ENCODE measurements at regions not wholly inside any gene's neighbourhood (a gene's known extent, or its start where the extent isn't known, plus 50 kb on each side); places are given as distances from the start of the nearest gene placed in this dataset.
"Not testable (repeated sequence)": the region's sequence is repeated elsewhere in the genome, so short reads cannot be mapped to it uniquely, and the experiment has no call there.

DNA sequence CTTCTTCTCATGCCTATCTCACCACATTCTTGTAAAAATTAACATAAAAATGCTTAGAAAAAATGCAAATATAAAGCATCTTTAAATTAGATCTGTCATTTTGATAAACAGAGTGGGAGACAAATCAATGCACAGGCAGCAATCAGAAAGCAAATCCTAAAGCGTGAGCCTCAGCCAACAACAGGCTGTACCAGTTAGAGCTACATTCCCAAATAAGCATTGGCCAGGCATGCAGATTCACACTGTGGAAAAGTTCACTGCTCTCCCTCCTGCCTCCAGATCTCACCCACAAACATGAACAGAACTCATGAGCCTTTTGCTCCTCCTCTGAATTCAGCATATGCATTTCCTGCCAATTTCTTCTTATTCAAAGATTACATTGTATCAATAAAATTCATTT lies 115.2 kb upstream of the FAT3 start:
- no peak for FAIRE-seq

DNA sequence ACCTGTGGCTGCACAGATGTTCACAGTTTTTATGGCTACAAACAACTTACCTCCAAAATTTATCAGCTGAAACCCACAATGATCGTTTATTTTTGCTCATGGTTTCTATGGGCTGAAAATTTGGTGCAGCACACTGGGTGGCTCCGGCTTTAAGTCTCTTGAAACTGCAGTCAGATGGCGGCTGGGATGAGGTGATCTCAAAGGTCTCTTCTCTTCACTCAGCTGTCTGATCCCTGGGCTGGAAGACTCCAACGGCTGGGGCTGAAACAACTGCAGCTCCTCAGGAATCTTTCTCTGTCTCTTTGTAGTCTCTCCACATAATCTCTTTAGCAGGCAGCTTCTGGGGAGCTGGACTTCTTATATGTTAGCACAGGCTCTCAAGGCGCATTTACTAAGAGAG lies 117.3 kb upstream of the FAT3 start:
- no peak for FAIRE-seq

DNA sequence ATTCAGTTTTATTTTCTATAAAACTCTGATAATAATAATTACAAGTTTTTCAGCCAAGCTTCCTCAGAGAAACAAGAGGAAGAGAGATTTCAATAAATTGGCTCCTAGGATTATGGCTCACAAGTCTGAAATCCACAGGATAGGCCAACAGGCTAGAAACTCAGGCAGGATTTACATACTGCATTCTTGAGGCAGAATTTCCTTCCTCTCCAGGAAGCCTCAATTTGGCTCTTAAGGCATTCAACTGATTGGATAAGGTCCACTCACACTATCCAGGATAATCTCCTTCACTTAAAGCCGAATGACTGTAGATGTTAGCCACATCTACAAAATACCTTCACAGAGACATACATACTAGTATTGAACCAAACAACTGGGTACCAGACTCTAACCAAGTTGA lies 120.3 kb upstream of the FAT3 start:
- no peak for FAIRE-seq

DNA sequence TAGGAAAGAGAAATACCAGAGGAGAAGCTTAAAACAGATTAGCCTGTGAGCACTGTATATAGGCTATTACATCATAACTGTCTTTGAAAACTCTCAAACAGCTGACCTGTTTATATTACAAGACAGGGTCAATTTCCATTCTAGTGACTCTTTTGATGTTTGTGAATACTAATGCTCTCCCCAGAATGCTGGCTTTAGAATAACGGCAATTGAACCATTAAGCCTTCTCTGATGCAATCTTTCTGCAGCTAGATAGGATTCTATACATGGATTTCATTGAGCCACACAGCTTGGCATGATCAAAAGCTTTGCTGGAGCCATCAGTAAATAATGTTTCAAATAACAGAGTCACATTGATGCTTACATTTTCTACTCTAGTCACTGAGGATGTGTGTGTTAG lies 122.7 kb upstream of the FAT3 start:
- no peak for FAIRE-seq

DNA sequence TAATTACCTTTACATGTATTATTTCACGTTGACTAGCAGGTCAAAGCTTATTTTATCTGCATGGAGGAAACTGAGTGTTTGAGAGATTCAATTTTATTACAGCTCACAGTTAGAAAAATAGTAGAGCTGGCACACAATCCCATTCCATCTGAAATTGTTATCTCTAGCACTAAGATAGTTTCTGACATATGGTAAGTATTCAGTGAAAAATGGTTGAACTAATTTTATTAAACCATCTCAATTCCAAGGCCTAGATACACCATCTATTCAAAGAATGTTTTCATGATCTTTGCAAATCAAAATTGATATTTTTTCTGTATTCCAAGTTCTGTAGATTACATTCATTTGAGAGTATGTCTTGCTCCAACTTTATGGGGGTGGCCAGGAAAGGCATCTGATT lies 125.4 kb upstream of the FAT3 start:
- FAIRE-seq, result no peak

DNA sequence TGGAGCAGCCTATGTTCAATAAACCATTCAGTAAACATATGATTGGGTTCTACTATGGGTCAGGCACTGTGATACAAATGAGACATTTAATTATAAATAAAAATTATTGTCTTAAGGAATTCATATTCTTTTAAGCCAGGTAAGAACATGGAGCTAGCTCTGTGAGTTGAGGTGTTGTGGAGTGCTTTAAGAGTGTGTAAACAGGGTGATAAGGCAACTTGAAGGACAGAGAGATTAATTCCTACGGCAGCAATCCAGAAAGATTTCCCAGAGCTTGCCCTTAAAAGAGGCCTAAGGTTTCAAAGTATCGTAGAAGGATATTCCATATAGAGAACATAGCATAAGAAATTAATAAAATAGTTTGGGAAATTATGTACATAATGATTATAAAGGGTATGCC lies 126.4 kb upstream of the FAT3 start:
- no peak for FAIRE-seq

DNA sequence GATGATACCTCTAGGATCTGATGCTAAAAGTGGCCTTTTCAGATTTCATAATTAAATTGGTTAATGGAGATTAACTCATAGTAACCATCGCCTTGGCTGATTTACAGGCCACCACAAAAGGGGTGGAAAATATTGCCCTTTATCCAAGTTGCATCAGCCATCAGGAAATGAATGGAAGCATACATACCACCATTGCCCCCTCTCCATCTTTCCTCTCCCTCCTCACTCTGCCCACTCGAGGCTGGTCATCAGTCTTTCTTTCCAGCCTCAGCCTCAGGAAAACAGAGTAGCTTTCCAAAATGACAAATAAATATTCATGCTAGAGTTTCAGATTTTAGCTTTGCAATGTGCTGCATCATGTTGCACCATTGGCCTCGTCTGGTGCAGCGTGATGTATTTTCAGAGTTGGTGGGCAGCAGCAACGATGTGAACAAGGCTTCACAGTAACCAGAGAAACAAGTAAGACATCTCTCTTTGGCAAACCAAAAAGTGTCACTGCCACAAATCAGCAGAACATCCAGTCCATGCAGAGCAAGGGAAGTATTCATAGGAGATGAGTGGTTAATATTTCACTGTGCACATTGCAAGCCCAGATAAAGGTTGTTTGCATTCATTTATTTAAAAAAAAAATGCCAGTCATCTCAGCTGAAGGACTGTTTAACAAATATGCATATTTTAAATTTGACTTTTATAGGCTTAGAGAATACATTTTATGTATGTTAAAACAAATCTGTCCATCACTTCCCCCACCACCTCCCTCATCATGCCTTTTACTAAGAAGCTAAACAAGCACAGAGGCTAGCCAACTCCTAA lies 136.7 kb upstream of the FAT3 start:
- no peak for FAIRE-seq

DNA sequence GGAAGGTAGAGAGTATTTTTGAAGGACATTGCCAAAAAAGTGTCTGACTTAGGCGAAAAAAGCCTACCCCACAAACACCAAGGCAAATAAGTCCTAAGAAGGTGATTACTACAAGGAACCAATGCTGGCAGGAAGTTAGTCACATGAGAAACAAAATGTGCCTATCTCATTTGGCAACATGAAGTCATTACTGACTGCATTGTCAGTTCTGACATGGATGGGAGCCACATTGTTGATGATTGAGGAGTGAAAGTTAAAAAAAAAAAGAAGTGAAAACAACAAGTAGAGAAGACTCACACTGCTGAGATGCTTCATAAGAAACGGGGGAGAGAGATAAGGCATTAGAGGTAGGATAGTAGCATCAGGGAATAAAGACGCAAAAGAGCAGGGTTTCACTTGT lies 141.5 kb upstream of the FAT3 start:
- no peak for FAIRE-seq

DNA sequence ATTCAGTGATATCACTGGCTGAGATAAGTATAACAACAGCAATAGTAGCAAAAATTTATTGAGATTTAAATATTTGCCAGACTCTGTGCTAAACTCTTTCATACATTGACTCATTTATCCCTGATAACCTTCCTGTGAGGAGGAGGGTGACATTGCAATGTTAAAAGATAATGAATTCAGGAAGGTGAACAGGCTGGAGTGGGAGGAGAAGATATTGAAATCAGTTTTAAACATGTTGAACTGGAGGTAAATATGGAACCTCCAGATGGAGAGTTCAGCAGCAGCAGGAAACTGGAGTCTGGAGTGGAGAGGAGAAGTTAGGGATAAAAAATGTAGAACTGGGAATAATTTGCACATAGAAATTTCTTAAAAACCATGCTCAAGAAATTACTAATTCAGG lies 142.0 kb upstream of the FAT3 start:
- FAIRE-seq, result no peak

DNA sequence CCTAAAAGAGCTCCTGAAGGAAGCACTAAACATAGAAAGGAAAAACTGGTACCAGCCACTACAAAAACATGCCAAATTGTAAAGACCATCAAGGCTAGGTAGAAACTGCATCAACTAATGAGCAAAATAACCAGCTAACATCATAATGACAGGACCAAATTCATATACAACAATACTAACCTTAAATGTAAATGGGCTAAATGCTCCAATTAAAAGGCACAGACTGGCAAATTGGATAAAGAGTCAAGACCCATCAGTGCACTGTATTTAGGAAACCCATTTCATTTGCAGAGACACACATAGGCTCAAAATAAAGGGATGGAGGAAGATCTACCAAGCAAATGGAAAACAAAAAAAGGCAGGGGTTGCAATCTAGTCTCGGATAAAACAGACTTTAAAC lies 150.1 kb upstream of the FAT3 start:
- not testable (repeated sequence) for FAIRE-seq

DNA sequence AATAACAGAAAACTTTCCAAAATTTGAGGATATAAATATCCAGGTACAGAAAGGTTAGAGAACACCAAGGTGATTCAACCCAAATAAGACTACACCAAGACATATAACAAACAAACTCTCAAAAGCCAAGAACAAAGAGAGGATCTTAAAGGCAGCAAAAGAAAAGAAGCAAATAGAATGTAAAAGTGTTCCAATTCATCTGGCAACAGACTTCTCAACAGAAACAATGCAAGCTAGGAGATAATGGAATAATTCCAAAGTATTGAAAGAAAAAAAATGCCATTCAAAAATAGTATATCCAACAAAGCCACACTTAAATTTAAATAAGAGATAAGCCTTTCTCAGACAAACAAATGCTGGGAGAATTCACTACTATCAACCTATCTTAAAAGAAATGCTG lies 153.0 kb upstream of the FAT3 start:
- no peak for FAIRE-seq

DNA sequence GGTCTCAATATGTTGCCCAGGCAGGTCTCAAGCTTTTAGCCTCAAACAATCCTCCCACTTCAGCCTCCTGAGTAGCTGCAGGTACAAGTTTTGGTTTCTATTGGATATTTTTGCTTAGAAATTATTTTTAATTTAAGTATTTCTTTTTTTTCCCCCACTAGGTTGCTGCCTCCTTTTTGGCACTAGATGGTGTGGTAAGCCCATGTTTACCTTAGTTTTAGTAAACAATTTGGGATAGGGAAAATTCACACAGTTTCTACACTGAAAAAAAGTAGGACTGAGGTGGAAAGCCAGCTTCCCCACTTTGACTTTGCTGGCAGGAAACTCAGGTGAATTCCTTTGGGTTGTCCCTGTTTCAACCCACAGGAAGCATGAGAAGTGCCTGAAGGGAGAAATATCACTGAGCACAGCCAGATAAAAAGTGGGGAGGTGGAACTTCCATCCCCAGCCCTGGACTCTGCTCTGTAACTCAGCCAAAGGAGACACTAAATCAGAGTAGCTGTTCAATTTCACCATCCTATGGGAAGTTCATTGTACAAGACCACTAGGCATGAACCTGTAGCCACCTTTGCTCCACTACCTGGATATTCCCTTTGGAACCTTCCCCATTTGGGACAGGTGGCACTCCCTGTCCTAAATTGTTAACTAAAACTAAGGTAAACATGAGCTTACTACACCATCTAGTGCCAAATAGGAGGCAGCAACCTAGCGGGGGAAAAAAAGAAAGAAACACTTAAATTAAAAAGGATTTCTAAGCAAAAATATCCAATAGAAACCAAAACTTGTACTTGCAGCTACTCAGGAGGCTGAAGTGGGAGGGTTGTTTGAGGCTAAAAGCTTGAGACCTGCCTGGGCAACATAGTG lies 154.4 kb upstream of the FAT3 start:
- no peak for FAIRE-seq

DNA sequence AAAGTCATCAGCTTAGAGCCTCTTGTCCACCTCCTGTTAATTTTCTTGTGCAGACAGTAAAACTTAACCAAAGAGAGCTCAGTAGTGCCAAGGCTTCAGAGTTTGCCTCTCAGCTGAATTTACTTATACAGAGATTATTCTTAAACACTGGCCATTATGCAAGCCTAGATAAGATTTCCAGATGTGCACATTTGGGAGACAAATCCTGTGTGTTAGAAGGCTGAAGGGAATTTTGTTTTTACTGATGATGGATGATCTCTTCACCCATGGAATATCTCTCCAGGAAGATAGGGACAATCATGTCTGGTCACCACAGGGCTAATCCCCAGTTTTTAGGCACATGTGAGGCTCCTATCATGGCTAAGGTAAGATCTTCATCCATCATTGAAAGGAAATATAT lies 157.6 kb upstream of the FAT3 start:
- no peak for FAIRE-seq

DNA sequence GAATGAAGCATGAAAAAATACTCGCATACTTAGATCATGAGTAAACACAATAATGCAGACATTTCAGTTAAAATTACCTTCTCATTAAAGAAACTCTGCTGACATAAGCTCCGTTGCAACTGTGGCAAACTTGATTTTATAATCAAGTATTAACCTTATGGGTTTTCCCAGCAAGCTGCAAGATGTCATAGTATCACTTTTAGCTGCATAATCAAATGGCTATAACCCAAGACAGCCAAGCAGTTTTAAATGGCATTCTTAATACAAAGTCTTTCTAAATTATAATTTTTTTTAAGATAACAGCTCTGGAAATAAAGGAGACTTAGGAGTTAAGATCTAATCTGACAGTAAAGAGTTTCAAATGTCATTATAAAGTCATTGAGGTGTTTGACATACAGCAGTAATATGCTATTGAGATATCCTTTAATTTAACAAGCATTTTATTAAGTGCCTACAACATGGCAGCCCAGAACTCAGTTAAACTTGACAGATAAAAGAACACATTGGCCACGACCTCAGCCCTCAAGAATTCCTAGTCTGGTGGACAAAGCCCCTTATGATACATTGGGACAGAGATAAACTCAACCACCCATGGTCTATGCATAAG lies 163.1 kb upstream of the FAT3 start:
- FAIRE-seq, result no peak

DNA sequence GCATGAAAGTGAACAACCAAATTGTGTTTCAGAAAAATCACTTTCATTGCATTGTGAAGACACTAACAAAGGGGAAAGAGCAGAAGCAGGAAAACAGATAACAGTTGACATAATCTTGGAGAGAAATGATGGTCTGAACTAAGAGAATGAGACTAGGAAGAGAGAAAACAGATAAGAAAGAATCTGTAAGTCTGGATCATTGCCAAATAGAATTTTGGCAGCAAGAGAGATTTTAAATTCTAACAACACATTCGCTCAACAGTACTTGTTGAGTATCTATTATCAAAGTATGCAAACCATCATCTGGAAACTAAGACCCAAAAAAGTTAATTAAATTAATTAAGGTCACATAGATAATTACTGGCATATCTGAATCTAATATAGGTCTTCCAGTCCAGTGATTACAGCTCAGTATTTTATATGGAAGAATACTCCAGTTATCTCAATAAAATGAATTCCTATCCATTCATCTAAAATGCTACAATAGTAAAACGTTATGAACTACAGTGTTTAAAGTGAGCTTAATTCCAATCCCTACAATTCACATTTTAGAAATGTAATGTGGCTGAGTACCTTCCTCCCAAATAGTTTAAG lies 166.7 kb upstream of the FAT3 start:
- no peak for FAIRE-seq

DNA sequence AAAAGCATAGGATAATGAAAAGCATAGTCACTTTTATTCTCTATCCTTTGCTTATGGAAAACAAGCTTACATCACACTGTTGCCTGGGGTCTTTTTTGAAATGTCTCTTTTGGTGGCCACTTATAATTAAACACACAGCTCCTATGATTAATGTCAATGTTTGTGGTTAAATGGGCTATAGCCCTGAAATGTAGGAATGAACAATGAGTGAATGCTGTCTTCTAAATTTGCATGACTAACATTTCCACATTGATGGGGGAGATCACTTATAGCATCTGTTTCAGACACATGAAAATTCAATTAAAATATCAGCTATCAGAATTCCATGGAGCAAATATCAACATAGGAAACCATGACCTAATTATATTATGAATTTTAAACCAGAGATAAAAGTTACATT lies 171.4 kb upstream of the FAT3 start:
- no peak for FAIRE-seq

DNA sequence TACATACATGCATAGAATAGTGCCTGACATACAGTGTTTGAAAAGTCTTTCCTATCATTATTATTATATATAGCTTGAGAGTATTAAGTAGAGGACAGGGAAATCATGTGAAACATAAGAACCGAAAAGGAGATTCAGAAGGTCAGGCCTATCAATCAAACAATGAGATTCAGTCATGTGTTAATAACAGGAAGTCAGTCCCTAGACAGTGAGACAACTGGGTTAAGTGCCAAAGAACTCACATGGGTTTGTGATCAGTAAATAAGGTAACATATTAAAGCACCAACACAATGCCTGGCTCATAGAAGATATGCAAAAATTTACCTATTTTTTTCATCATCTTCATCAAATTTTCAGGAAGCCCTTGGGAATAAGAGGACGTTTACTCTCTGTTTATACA lies 174.3 kb upstream of the FAT3 start:
- FAIRE-seq, result no peak

DNA sequence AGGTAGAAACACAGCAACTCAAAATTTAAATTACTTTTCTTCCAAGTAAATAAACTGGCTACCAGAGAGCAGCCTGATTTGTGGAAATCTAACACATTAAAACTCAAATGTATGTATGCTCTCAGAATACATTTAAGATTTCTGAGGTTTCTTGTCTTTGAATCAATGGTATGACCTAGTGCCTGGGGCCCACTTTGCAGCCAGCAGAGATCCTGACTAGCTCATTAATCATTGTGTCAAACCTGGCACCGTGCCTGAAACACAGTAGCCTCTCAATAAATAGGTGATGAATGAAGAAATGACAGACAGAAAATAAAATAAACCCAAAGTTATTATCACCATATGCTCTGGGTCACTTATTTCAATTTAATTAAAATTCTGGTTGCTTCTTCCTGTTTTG lies 176.2 kb upstream of the FAT3 start:
- no peak for FAIRE-seq

DNA sequence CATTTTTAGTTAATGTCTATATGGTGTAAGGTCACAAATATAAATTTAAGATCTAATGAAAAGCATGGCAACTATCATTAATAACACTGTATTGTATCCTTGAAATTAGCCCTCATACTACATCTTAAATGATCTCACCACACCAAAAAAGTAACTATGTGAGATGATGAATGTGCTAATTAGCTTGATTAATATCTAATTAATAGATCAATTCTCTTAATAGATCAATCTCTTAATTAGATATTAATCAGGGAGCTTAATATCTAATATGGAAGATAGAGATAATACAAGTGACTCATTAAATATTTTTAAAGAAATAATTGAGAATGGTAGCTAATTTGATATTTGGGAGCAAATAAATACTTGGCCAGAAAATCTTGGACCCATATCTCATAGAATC lies 178.5 kb upstream of the FAT3 start:
- FAIRE-seq, result no peak

DNA sequence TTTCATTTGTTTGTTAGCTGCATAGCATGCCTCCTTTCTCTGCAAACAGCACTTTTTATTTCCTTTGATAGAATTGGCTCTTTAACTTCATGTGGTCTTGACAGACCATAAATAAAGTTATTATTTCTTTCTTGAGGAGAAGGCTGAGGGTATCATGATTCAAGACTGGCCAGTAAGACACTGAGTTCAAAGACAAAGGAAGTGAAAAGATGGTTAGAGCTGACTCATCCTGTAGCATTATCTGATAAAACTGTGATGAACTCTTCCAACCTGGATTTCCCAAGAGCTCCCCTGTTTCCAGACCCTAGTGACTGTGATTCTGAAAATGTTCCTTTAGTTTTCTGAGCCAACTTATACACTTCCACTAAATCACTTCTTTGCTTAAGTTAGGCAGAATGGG lies 179.3 kb upstream of the FAT3 start:
- FAIRE-seq, result no peak

DNA sequence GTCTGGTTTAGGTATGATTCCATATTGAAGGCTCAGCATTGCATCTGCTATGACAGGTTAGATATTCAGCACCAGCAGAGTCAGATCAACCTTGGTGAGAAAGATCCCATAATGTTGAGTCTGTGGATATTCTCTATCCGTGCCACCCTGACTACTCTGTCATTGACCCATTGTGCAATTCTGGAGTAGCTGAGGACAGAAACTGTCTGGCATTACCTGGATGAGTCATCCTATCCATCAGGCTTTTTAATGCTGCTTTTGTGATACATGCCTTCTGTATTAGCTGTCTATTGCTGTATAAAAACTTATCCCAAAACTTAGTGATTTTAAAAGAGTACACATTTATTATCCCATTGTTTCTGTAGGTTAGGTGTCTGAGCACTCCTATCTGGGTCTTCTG lies 189.1 kb upstream of the FAT3 start:
- no peak for FAIRE-seq

DNA sequence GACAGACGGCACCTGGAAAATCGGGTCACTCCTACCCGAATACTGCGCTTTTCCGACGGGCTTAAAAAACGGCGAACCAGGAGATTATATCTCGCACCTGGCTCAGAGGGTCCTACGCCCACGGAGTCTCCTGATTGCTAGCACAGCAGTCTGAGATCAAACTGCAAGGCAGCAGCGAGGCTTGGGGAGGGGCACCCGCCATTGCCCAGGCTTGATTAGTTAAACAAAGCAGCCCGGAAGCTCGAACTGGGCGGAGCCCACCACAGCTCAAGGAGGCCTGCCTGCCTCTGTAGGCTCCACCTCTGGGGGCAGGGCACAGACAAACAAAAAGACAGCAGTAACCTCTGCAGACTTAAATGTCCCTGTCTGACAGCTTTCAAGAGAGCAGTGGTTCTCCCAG lies 197.5 kb upstream of the FAT3 start:
- FAIRE-seq, result not testable (repeated sequence)

DNA sequence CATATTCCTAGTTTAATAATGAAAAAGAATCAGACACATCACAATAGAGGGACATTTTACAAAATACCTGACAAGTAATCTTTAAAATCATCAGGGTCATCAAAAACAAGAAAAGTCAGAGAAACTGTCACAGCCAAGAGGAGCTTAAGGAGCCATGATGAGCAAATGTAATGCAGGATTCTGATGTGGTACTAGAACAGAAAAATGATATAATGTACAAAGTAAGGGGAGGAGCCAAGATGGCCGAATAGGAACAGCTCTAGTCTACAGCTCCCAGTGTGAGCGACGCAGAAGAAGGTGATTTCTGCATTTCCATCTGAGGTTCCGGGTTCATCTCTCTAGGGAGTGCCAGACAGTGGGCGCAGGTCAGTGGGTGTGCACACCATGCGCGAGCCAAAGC lies 198.0 kb upstream of the FAT3 start:
- no peak for FAIRE-seq

DNA sequence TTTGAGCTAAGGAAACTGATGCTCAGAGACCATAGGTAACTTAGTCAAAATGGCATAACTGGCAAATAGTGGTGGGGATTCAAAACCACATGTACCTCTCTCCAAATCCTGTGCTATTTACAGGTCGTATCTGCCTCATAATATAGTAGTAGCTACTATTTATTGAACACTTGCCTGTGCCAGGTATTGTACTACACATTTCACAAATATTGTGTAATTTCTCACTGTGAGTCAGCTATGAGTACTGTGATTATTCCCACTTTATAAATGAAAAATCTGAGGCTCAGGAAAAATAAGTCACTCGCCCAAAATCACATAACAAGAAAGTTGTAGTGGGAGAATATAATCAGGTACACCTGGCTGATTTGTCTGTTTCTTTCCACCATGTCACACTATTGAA lies 199.8 kb upstream of the FAT3 start:
- no peak for FAIRE-seq

All from TTC549 (cell line).